ENCODE measurements at regions not wholly inside any gene's neighbourhood (a gene's known extent, or its start where the extent isn't known, plus 50 kb on each side); places are given as distances from the start of the nearest gene placed in this dataset.
"Not testable (repeated sequence)": the region's sequence is repeated elsewhere in the genome, so short reads cannot be mapped to it uniquely, and the experiment has no call there.

GRCh38 chr22:40107851-40108378 is 69.8 kb upstream of the TNRC6B start:
- TF ChIP-seq, protein P1, sequence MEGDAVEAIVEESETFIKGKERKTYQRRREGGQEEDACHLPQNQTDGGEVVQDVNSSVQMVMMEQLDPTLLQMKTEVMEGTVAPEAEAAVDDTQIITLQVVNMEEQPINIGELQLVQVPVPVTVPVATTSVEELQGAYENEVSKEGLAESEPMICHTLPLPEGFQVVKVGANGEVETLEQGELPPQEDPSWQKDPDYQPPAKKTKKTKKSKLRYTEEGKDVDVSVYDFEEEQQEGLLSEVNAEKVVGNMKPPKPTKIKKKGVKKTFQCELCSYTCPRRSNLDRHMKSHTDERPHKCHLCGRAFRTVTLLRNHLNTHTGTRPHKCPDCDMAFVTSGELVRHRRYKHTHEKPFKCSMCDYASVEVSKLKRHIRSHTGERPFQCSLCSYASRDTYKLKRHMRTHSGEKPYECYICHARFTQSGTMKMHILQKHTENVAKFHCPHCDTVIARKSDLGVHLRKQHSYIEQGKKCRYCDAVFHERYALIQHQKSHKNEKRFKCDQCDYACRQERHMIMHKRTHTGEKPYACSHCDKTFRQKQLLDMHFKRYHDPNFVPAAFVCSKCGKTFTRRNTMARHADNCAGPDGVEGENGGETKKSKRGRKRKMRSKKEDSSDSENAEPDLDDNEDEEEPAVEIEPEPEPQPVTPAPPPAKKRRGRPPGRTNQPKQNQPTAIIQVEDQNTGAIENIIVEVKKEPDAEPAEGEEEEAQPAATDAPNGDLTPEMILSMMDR (IDR thresholded peaks at IDR 0.05): no peak
- WGBS (ENCODE audit: insufficient coverage): 45% methylated on average over 4 of the region's 6 CpGs
- intact Hi-C loops (cut with micrococcal nuclease): no loop called here
- Mint-ChIP-seq H3K27ac (peak overlapping the region in 2 of 7 donors; percentile 2 to 10), H3K9me3 (no peaks in the 10 kb centered on the region), H3K27me3 (ENCODE audit: low read depth in 3 of 3) (peaks cover 0 to 2% (median 0%) of the 10 kb centered on the region in 3 donors), H3K4me1 (peaks cover 37% of the 10 kb centered on the region), H3K4me3 (peak overlapping the region; percentile 21 to 50), H3K36me3 (peaks cover 2 to 3% of the 10 kb centered on the region in 2 donors)
- H3K79me2 ChIP-seq (ENCODE audit: insufficient read depth, low read length): peaks cover 53% of the 10 kb centered on the region
- peak overlapping the region; percentile 5 for H3K9ac ChIP-seq (ENCODE audit: insufficient read depth, low read length, poor library complexity, severe bottlenecking)
- no peaks in the 10 kb centered on the region for H3K27me3 ChIP-seq (ENCODE audit: control insufficient read depth in 2 of 2, insufficient read depth in 2 of 2, low read length in 2 of 2)
- peaks cover 95% of the 10 kb centered on the region for H4K20me1 ChIP-seq (ENCODE audit: insufficient read depth, low read length)
- H3K9me3 ChIP-seq (replicated peaks in 1 of 2; ENCODE audit: control insufficient read depth in 1 of 2, insufficient read depth in 1 of 2, low read length in 2 of 2): no peaks in the 10 kb centered on the region
- peaks cover 6 to 18% of the 10 kb centered on the region in 2 donors for H3K4me1 ChIP-seq (ENCODE audit: control insufficient read depth in 1 of 2, insufficient read depth in 2 of 2, low read length in 2 of 2)
- no peak overlapping the region for H2AFZ ChIP-seq (ENCODE audit: insufficient read depth, low read depth, low read length, poor library complexity, severe bottlenecking)
- DNase-seq: no peak
- H3K4me3 ChIP-seq (replicated peaks in 1 of 3; ENCODE audit: low read depth in 2 of 3, low read length in 3 of 3): peak overlapping the region in 1 of 3 experiments; percentile 54
- no peaks in the 10 kb centered on the region for H3K36me3 ChIP-seq (replicated peaks in 1 of 2; ENCODE audit: control insufficient read depth in 1 of 2, insufficient read depth in 2 of 2, low read length in 2 of 2)
- H3K27ac ChIP-seq (ENCODE audit: low read depth in 1 of 2, low read length in 2 of 2): peak overlapping the region in 1 of 2 donors; percentile 26
- peak overlapping the region; percentile 59 for H3K4me2 ChIP-seq (replicated peaks; ENCODE audit: extremely low read depth, low read length, poor library complexity, severe bottlenecking)

GRCh38 chr22:40108396-40108795 is 69.3 kb upstream of the TNRC6B start:
- Mint-ChIP-seq H3K27me3 (ENCODE audit: low read depth in 3 of 3) (peaks cover 0 to 2% (median 0%) of the 10 kb centered on the region in 3 donors), H3K36me3 (peaks cover 2 to 3% of the 10 kb centered on the region in 2 donors), H3K4me3 (no peak overlapping the region), H3K27ac (no peak overlapping the region), H3K9me3 (no peaks in the 10 kb centered on the region), H3K4me1 (peaks cover 39% of the 10 kb centered on the region)
- Histone ChIP-seq H3K36me3 (replicated peaks in 1 of 2; ENCODE audit: control insufficient read depth in 1 of 2, insufficient read depth in 2 of 2, low read length in 2 of 2) (no peaks in the 10 kb centered on the region), H2AFZ (ENCODE audit: insufficient read depth, low read depth, low read length, poor library complexity, severe bottlenecking) (no peak overlapping the region), H4K20me1 (ENCODE audit: insufficient read depth, low read length) (peaks cover 95% of the 10 kb centered on the region), H3K9ac (ENCODE audit: insufficient read depth, low read length, poor library complexity, severe bottlenecking) (peak overlapping the region; percentile 5), H3K4me2 (replicated peaks; ENCODE audit: extremely low read depth, low read length, poor library complexity, severe bottlenecking) (peak overlapping the region; percentile 59), H3K4me1 (ENCODE audit: control insufficient read depth in 1 of 2, insufficient read depth in 2 of 2, low read length in 2 of 2) (peaks cover 6 to 18% of the 10 kb centered on the region in 2 donors), H3K4me3 (replicated peaks in 1 of 3; ENCODE audit: low read depth in 2 of 3, low read length in 3 of 3) (no peak overlapping the region), H3K27me3 (ENCODE audit: control insufficient read depth in 2 of 2, insufficient read depth in 2 of 2, low read length in 2 of 2) (no peaks in the 10 kb centered on the region), H3K27ac (ENCODE audit: low read depth in 1 of 2, low read length in 2 of 2) (peak overlapping the region in 1 of 2 donors; percentile 11), H3K9me3 (replicated peaks in 1 of 2; ENCODE audit: control insufficient read depth in 1 of 2, insufficient read depth in 1 of 2, low read length in 2 of 2) (no peaks in the 10 kb centered on the region), H3K79me2 (ENCODE audit: insufficient read depth, low read length) (peaks cover 58% of the 10 kb centered on the region)
- TF ChIP-seq, protein P1 (IDR thresholded peaks at IDR 0.05): no peak
- no peak for DNase-seq
- intact Hi-C loops (cut with micrococcal nuclease): no loop called here

DNA sequence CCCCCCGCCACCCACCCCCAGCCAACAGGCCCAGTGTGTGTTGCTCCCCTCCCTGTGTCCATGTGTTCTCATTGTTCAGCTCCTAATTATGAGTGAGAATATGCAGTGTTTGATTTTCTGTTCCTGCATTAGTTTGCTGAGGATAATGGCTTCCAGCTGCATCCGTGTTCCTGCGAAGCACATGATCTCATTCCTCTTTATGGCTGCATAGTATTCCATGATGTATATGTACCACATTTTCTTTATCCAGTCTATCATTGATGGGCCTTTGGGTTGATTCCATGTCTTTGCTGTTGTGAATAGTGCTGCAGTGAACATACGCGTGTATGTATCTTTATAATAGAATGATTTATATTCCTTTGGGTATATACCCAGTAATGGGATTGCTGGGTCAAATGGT is 68.8 kb upstream of the TNRC6B start:
- H3K27me3 Mint-ChIP-seq (ENCODE audit: low read depth in 3 of 3); H3K4me2 ChIP-seq (replicated peaks; ENCODE audit: extremely low read depth, low read length, poor library complexity, severe bottlenecking); H3K36me3 Mint-ChIP-seq; H3K27ac Mint-ChIP-seq; H3K9ac ChIP-seq (ENCODE audit: insufficient read depth, low read length, poor library complexity, severe bottlenecking); H3K4me3 Mint-ChIP-seq; H3K36me3 ChIP-seq (replicated peaks in 1 of 2; ENCODE audit: control insufficient read depth in 1 of 2, insufficient read depth in 2 of 2, low read length in 2 of 2); H3K9me3 ChIP-seq (replicated peaks in 1 of 2; ENCODE audit: control insufficient read depth in 1 of 2, insufficient read depth in 1 of 2, low read length in 2 of 2); intact Hi-C loops (cut with micrococcal nuclease); H3K4me3 ChIP-seq (replicated peaks in 1 of 3; ENCODE audit: low read depth in 2 of 3, low read length in 3 of 3); DNase-seq; H3K9me3 Mint-ChIP-seq; H3K27me3 ChIP-seq (ENCODE audit: control insufficient read depth in 2 of 2, insufficient read depth in 2 of 2, low read length in 2 of 2); H3K27ac ChIP-seq (ENCODE audit: low read depth in 1 of 2, low read length in 2 of 2); H2AFZ ChIP-seq (ENCODE audit: insufficient read depth, low read depth, low read length, poor library complexity, severe bottlenecking): not testable (repeated sequence)
- peaks cover 39% of the 10 kb centered on the region for H3K4me1 Mint-ChIP-seq
- Histone ChIP-seq H3K4me1 (ENCODE audit: control insufficient read depth in 1 of 2, insufficient read depth in 2 of 2, low read length in 2 of 2) (peaks cover 6 to 18% of the 10 kb centered on the region in 2 donors), H3K79me2 (ENCODE audit: insufficient read depth, low read length) (peaks cover 62% of the 10 kb centered on the region), H4K20me1 (ENCODE audit: insufficient read depth, low read length) (peaks cover 98% of the 10 kb centered on the region)
- no CpG with 5 or more reads among the region's 5 CpGs for WGBS (ENCODE audit: insufficient coverage)
